Panc1 (cell line): ENCODE measurements at regions not wholly inside any gene's neighbourhood (a gene's known extent, or its start where the extent isn't known, plus 50 kb on each side); places are given as distances from the start of the nearest gene placed in this dataset.

Experiments used
- ATAC-seq: fragments of 200-7000 bp; cut with Tn5 transposase; 2 replicates; pipeline ENCODE4 v1.9.1; 2020; ENCODE audit warnings: mild to moderate bottlenecking, moderate library complexity
- BruUV-seq: library from RNA; stranded (reverse); fragments of 400-500 nt; replicated peaks from 2 replicates; lab custom pipeline; 2021; lab: Mats Ljungman, UMichigan
- CTCF ChIA-PET: fragments of 300-600 bp; sonication (Branson Sonifier 250); formaldehyde crosslinking; loops from one replicate; lab custom pipeline; 2022; ENCODE audit warnings: antibody characterized with exemption; lab: Charles Lee
- POLR2A ChIA-PET: fragments of 300-600 bp; sonication (Branson Sonifier 250); formaldehyde crosslinking; loops from one replicate; lab custom pipeline; 2022; ENCODE audit warnings: antibody characterized with exemption; lab: Charles Lee
- DNase-seq: peaks from one replicate; pipeline ENCODE4 v3.0.0-alpha.2; 2010; ENCODE audit warnings: low read depth, low spot score
- H3K27ac ChIP-seq: 2 replicates; pipeline ENCODE4 v1.5.1; 2011; ENCODE audit warnings: mild to moderate bottlenecking, low read length, inconsistent platforms
- H3K27me3 ChIP-seq: fragments of 200-500 bp; sonication (Bioruptor generic); 2 replicates; pipeline ENCODE4 v1.6.0; 2014; ENCODE audit warnings: low read length, inconsistent platforms; ENCODE audit not compliant: control insufficient read depth, insufficient read depth
- H3K36me3 ChIP-seq: fragments of 200-500 bp; sonication (Bioruptor generic); 2 replicates; pipeline ENCODE4 v1.5.1; 2014; ENCODE audit warnings: inconsistent platforms, mild to moderate bottlenecking, low read length, moderate library complexity; ENCODE audit not compliant: control insufficient read depth, insufficient read depth
- H3K4me1 ChIP-seq: 2 replicates; pipeline ENCODE4 v1.5.1; 2011; ENCODE audit warnings: inconsistent platforms, mild to moderate bottlenecking, low read length, moderate library complexity; ENCODE audit not compliant: control insufficient read depth, insufficient read depth
- H3K4me3 ChIP-seq, 2 experiments: 2 replicates each; pipeline ENCODE4 v1.5.1; 2011 to 2012; ENCODE audit warnings: low read depth in 2 of 2, low read length in 2 of 2, mild to moderate bottlenecking in 2 of 2, inconsistent platforms in 1 of 2, moderate library complexity in 1 of 2
- H3K9me3 ChIP-seq: fragments of 200-500 bp; sonication (Bioruptor generic); 2 replicates; pipeline ENCODE4 v1.5.1; 2014; ENCODE audit warnings: low read depth, mild to moderate bottlenecking, inconsistent platforms, low read length, moderate library complexity; ENCODE audit not compliant: control insufficient read depth, insufficient read depth
- POLR2AphosphoS5 ChIP-seq: IDR thresholded peaks from 2 replicates; pipeline ENCODE4 v1.6.1; 2012; ENCODE audit warnings: mild to moderate bottlenecking, low read depth, low read length, moderate library complexity
- SIN3A ChIP-seq: IDR thresholded peaks from 2 replicates; pipeline ENCODE4 v1.6.1; 2012; ENCODE audit warnings: low read depth, mild to moderate bottlenecking, low read length, moderate library complexity, borderline replicate concordance; ENCODE audit not compliant: insufficient read depth
- TCF7L2 ChIP-seq: IDR thresholded peaks from 2 replicates; pipeline ENCODE4 v1.6.1; 2011; ENCODE audit warnings: mild to moderate bottlenecking, low read depth, low read length, inconsistent platforms
- in situ Hi-C: cut with HindIII; loops from 2 replicates; pipeline ENCODE4 v1.10.0; 2016; ENCODE audit warnings: low sequenced_read_pairs, low pct_unique_long_range_greater_than_20kb
- intact Hi-C: fragments of 100-400 bp; cut with micrococcal nuclease; formaldehyde crosslinking; loops from one replicate; pipeline ENCODE4 v1.10.0; 2022; ENCODE audit not compliant: unreplicated experiment
- TF ChIP-seq, protein P1 (sequence below): fragments of 450-650 bp; IDR thresholded peaks from 2 replicates; pipeline ENCODE4 v1.5.1; 2017; ENCODE audit warnings: mild to moderate bottlenecking
- TF ChIP-seq, protein P2 (sequence below), 2 experiments: IDR thresholded peaks; 2 replicates each; pipeline ENCODE4 v1.6.1; 2011 to 2012; ENCODE audit warnings: low read depth in 2 of 2, control low read depth in 1 of 2, low read length in 1 of 2, mild to moderate bottlenecking in 1 of 2, moderate library complexity in 1 of 2; ENCODE audit not compliant: insufficient read depth in 1 of 2

GRCh38 chr15:27693280-27693679 is 405.8 kb downstream of the OCA2 start:
- in situ Hi-C loops (no loop called here), intact Hi-C loops (no loop called here)
- Histone ChIP-seq H3K36me3 (no peaks in the 10 kb centered on the region), H3K27me3 (no peaks in the 10 kb centered on the region), H3K4me3 (no peak overlapping the region), H3K9me3 (no peaks in the 10 kb centered on the region), H3K4me1 (no peaks in the 10 kb centered on the region), H3K27ac (no peak overlapping the region)
- no peak for DNase-seq
- CTCF ChIA-PET = no interaction called here
- POLR2A ChIA-PET = no interaction called here
- TF ChIP-seq POLR2AphosphoS5 = no peak
- no peak for TF ChIP-seq TCF7L2
- TF ChIP-seq, protein P1, sequence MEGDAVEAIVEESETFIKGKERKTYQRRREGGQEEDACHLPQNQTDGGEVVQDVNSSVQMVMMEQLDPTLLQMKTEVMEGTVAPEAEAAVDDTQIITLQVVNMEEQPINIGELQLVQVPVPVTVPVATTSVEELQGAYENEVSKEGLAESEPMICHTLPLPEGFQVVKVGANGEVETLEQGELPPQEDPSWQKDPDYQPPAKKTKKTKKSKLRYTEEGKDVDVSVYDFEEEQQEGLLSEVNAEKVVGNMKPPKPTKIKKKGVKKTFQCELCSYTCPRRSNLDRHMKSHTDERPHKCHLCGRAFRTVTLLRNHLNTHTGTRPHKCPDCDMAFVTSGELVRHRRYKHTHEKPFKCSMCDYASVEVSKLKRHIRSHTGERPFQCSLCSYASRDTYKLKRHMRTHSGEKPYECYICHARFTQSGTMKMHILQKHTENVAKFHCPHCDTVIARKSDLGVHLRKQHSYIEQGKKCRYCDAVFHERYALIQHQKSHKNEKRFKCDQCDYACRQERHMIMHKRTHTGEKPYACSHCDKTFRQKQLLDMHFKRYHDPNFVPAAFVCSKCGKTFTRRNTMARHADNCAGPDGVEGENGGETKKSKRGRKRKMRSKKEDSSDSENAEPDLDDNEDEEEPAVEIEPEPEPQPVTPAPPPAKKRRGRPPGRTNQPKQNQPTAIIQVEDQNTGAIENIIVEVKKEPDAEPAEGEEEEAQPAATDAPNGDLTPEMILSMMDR = no peak
- TF ChIP-seq, protein P2, sequence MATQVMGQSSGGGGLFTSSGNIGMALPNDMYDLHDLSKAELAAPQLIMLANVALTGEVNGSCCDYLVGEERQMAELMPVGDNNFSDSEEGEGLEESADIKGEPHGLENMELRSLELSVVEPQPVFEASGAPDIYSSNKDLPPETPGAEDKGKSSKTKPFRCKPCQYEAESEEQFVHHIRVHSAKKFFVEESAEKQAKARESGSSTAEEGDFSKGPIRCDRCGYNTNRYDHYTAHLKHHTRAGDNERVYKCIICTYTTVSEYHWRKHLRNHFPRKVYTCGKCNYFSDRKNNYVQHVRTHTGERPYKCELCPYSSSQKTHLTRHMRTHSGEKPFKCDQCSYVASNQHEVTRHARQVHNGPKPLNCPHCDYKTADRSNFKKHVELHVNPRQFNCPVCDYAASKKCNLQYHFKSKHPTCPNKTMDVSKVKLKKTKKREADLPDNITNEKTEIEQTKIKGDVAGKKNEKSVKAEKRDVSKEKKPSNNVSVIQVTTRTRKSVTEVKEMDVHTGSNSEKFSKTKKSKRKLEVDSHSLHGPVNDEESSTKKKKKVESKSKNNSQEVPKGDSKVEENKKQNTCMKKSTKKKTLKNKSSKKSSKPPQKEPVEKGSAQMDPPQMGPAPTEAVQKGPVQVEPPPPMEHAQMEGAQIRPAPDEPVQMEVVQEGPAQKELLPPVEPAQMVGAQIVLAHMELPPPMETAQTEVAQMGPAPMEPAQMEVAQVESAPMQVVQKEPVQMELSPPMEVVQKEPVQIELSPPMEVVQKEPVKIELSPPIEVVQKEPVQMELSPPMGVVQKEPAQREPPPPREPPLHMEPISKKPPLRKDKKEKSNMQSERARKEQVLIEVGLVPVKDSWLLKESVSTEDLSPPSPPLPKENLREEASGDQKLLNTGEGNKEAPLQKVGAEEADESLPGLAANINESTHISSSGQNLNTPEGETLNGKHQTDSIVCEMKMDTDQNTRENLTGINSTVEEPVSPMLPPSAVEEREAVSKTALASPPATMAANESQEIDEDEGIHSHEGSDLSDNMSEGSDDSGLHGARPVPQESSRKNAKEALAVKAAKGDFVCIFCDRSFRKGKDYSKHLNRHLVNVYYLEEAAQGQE (IDR thresholded peaks at IDR 0.05; ENCODE audit: insufficient read depth in 1 of 2, low read depth in 2 of 2, low read length in 1 of 2) = no peak
- no peak for TF ChIP-seq SIN3A
- ATAC-seq = no peak
- BruUV-seq = no TSS peak

DNA sequence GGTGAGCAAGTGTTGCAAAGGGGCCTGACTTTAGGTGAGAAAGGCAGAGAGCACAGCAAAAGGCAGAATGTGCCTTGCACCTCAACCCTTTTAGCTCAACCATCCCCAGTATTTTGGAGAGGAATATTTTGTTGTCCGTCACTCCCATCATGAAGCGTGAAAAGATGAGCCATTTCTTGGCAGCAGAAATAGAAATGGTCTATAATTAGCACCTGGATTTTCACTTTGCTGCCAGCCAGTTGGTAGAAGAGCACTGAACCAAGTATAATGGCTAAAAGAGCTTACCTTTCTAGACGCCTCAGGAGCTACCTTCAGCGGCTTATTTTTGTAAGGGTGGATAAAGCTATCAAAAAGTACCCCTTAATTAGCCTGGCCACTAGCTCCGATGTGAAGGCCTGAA is 406.7 kb downstream of the OCA2 start:
- no peaks in the 10 kb centered on the region for H3K36me3 ChIP-seq
- DNase-seq (no peak), ATAC-seq (no peak)
- ChIA-PET CTCF (no interaction called here), POLR2A (no interaction called here)
- TF ChIP-seq, protein P2 (IDR thresholded peaks at IDR 0.05; ENCODE audit: insufficient read depth in 1 of 2, low read depth in 2 of 2, low read length in 1 of 2) = no peak
- TF ChIP-seq POLR2AphosphoS5 (no peak), SIN3A (no peak), TCF7L2 (no peak)
- TF ChIP-seq, protein P1 = no peak
- H3K27ac ChIP-seq = no peak overlapping the region
- H3K27me3 ChIP-seq = no peaks in the 10 kb centered on the region
- H3K4me1 ChIP-seq = no peaks in the 10 kb centered on the region
- intact Hi-C loops = no loop called here
- H3K4me3 ChIP-seq = no peak overlapping the region
- in situ Hi-C loops = no loop called here
- H3K9me3 ChIP-seq = no peaks in the 10 kb centered on the region
- no TSS peak for BruUV-seq
